HL-60/S4 treated with retinoic acid at 250 ng/mL for 4 days and 3 days (cell line): ENCODE measurements at regions not wholly inside any gene's neighbourhood (a gene's known extent, or its start where the extent isn't known, plus 50 kb on each side); places are given as distances from the start of the nearest gene placed in this dataset.

Experiments
- in situ Hi-C: fragments of 300-500 bp; cut with MboI; formaldehyde crosslinking; loops from 2 replicates; pipeline ENCODE4 v1.7.0; 2022; ENCODE audit warnings: low sequenced_read_pairs

DNA sequence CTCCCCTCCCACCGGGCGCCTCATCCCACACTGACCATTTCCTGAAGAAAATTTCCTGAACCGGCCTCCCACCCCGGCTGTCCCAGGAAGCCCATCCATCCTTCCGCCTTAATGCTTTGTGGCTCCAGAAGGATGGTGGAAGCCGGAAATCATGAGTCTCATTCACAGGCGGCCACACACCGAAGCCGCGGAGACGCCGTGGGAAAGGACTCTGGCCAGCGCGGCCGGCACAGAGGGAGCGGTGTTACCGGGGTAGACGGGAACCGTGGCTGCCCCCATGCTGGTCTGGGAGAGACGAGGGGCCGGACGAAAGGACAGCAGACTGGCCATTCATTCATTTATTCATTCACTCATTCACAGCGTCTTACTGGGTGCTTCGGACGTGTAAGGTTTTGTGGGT, 326.8 kb downstream of the SEC14L1 start:
- in situ Hi-C loops: no loop called here

DNA sequence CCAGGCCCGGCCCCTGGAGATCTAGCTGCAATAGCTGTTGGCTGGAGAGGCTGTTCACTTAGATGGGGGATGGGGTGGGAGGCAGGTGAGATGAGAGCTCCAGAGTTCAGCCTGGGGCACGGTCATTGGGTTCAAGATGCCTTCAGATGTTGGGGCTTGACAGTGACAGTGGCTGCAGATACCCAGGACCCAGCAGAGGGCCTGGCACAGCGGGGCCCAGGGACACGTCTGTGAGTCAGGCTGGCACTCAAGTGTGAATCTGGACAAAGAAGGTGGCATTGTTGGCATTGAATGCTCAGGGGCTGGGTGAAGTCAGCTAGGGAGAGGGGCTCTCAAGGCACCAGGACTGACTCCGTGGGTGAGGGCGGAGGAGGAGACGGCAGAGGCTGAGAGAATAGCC, 328.1 kb downstream of the SEC14L1 start:
- in situ Hi-C loops: no loop called here

DNA sequence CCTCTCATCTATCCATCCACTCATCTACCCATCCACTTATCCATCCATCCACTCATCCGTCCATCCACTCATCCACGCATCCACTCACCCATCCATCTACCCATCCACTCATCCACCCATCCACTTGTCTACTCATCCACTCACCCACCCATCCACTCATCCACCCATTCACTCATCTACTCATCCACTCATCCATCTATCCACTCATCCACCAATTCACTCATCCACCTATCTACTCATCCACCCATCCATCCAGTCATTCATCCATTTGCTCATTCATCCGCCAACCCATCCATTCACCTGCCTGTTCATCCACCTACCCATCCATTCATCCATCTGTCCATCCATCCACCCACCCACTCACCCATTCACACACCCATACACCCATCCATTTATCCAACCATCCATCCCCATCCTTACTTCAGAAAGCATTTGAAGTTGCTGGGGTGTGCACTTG, 329.6 kb downstream of the SEC14L1 start:
- in situ Hi-C loops: no loop called here

DNA sequence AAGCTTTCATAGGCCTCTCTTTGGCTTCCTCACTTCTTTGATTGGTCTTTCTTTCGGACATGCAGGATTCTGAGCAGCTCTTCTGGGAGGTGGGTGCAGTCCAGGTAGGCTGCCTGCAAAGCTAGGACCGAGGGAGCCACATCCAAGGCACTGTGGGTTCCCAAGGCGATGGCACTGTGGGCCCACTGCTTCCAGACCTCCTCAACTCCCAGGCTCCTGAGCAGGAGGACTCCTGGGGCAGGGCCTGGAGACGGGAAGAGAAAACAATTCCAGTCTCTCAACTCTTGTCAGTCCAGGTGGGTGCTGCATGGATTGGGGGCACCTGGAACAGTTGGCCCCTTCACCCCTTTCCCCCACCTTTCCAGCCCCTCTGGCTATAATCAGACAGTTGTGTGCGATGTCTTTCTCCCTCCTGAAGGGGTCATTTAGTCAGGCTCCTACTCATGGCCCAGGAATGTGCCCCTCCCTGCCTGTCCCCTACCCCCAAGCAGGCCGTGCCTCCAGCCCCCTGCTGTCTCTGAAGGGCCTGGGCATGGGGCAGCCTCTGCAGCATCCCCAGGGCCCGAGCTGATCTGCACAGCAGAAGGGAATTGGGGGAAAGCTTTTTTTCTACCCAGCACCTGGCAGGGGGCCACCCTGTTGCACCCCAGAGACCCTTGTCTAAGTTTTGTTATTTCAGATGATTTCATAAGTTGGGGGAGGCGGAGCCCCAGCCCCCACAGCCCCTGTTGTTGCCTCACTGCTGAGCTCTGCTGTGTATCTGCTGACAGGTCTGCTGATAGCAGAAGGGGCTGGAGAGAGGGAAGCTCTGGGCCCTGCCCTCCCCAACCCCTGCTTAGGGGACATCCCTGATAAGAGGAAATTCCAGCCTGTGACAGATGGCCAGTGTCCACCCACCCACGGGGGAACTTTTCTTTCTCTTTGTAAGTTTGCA, 330.3 kb downstream of the SEC14L1 start:
- in situ Hi-C loops: no loop called here

DNA sequence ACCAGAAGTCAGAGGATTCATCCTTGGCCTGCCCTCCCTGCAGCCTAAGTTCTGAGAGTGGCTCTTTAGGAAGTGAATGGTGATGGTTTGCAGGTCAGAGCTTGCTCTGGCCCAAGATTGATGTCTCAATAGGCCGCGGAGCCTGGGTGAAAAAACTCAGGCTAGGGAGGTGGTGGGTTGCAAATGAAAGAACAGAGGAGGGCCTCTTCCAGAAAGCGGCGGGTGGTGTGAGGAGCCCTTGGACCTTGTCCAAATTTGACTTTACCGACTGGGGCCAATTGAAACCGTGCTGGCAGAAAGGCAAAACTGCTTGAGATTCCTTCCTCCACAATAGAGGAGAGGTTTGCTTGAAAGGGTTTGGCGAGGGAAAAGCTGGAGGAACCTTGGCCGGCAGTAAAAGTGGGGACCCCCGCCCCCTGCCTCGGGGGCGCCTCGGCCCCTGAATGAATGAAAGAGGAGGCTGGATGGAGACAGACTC, 331.3 kb downstream of the SEC14L1 start:
- in situ Hi-C loops: no loop called here

DNA sequence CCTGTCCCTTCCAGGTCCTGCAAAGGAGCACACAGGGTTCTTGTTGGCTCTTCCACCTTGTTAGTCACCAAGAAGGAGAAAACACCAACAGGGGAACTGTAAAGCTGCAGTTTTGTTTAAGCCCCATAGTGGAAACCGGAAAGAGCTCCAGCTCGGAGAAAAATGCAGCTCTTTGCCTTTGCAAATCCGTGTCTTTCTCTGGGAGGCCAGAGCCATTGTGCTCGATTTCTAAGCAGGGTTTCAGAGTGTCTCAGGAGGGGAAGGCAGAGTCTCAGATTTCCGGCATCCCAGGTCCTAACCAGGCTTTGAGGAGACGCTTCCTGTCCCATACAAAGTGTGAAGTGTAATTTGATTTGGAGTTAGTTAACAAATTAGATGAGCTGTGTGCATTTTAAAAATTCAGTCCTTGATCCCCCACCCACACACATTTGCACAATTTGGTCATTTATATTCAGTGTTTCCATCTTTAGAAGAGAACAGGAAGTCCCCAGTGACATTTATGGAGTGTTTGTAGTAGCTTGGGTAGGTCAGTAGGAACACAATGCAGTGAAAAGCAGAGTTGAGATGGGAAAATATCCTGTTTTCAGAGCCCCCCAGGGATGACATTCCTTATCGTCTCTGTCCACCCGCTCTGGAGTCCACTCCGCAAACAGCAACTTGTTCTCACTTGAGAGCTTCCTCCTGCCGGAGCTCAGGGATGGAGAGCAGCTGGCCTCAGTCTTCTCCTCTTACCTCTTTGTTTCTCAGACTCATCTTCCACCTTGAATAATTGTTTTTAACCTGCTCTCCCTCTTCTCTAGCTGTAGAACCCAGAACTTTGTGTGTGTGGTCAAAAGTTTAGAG, 331.9 kb downstream of the SEC14L1 start:
- in situ Hi-C loops: no loop called here

DNA sequence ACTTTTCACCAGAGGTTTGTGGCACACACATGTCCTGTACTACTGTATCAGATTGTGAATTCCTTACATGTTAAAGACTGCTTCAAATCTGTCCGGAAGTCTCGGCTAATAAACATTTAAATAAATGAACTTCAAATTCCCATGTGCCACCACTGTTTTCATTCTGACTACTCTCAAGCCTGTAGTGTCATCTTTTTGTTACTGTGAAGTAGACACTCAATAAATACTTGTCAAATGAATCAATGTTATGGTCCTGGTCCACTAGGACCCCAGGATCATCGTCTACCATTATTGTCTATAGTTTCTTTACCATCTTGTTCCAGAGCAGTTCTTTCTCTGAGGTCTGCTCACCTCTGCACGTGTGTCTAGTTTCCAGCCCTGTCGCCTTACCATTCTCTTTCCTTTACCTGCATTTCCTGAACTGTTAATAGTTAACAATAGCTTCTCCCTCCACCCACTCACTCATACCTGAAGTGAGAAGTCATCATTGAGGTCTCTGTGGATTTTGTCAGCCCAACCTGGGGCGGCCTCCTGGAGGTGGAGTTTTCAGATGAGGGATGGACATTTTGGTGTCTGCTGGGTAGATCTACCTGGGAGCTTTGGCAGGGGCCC, 333.0 kb downstream of the SEC14L1 start:
- in situ Hi-C loops: no loop called here

DNA sequence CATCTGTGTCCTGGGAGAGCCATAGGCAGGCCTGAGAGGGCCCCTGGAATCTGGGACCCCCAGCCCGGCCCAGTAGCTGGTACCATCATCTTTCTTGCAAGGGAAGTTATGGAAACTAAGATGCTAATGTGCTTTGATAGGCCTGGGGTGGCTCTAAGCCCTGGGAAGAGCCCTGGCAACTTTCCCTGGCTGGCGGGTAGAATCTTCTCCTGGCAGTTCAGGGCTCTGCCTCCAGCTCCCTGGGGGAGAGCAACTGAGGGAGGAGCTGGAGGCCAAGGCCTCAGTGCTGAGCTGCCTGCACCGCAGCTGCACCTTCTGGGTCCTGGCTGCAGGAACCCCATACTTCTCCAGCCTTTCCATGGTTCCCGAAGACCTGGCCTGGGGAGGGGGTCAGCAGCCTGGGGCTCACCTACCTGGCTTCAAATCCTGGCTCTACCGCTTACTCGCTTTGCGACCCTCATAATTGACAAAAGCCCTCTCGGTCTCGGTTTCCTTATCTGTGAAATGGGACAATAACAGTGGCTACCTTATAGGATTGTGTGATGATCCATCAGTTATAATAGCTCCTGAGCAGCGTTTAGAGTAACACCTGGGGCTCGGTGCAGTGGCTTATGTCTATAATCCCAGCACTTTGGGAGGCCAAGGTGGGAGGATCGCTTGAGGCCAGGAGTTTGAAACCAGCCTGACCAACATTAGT, 333.7 kb downstream of the SEC14L1 start:
- in situ Hi-C loops: no loop called here

DNA sequence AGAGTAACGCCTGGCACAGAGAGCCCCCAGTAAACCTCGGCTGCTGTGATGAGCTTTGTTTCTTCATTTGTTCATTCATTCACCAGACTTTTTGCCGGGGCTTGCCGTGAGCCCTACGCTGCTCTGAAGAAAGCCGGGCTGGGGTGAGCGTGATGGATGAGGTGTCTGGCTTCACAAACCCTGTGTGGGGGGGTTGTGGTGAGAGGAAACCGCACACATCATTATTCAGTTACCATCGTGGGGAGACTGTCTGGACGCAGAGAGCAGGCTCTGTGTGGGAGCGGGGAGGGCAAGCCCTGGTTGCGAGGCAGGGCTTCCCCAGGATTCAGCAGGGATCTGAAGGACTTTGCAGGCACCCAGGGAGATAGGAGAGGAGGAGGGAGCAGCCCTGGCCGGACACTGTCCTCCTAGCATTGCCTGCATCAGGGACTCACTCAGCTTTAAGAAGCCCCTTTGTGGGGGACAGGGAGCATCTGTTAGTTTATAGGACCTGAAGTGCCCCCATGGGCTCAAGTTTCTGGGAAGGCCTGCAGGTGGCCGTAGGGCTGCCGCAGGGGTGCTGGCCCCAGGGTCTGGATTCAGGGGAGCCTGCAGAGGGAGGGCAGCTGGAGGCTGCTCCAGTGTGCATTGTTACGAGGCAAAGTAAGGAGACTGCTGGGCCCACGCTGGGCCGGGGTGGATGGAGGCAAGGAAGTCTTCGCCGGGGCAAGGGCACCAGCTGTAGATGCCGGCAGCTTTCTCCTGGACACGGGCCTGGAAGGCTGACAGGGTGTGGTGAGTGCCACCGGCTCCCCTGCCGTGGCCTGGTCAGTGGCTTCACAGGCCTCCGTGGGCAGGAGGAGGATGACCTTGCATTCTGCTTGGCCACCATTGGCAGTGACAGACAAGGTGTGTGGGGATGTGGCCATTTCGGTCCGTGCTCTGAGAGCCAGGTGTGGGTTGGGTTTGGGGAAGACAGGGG, 334.5 kb downstream of the SEC14L1 start:
- in situ Hi-C loops: no loop called here

DNA sequence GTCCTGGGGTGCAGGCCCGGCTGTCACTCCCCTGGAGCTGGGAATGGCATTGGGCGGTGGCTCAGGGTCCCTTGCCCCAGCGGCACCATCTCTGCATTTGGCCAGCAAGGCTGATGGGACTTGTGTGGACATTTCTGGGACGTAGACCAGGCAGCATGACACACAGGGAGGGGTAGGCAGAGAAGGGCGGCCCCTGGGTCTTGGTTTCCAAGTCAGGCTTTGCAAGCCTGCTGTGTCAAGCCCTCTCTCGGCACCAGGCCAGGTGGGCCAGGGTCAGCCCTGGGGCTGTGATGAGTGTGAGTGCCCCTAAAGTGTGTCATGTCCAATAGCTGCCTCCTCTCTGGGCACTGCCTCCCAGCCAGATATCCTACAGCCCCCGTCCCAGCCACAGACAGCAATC, 335.2 kb downstream of the SEC14L1 start:
- in situ Hi-C loops: no loop called here

DNA sequence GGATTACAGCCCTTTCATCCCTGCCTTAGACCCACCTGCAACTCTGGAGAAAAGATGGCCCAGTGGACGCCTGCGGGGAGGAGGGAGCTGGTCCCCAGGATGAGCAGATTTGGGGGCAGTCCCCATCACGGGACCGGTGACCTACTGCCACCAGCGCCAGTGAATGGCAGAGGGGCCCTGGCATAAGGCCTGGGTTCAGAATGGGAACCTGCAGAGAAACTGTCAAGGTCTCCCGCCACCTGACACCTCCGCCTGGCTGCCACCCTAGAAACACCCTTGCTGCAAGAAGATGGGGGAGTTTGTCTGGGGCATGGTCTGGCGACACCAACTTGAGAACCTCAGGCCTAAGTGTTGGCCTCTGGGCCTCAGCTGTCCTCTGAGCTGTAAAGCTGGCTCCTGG, 335.7 kb downstream of the SEC14L1 start:
- in situ Hi-C loops: no loop called here

DNA sequence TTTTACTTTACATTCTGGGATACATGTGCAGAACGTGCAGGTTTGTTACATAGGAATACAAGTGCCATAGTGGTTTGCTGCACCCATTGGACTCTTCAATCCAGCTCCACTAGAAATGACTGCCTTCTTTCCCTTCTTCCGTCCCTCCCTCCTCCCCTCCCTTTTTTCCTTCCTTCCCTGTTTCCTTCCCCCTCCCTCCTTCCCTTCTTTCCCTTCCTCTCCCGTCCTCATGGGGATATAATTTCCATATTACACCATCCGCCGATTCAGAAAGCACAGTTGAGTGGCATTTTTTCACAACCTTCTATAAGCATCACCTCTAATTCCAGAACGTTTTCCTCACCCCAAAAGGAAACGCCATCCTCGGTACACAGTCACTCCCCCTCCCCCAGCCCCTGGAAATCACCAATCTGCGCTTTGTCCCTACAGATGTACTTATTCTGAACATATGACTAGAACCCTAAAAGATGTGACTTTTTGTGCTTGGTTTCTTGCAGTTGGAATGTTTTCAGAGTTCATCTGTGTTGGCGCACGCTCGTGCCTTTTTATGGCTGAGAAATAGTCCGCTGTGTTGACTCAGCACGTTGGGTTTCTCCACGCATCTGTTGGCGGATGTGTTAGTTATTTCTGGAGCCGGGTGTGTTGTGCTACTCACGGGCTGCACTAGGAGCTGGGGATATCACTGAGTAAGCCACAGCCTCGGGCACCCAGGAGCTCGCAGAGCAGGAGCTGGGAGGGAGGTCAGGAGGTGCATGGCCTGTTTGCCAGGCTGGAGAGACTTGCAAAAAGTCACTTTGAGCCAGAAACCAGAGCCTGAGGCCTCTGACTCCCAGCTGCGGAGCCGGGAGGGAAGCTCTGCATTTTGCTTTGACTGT, 336.4 kb downstream of the SEC14L1 start:
- in situ Hi-C loops: no loop called here

DNA sequence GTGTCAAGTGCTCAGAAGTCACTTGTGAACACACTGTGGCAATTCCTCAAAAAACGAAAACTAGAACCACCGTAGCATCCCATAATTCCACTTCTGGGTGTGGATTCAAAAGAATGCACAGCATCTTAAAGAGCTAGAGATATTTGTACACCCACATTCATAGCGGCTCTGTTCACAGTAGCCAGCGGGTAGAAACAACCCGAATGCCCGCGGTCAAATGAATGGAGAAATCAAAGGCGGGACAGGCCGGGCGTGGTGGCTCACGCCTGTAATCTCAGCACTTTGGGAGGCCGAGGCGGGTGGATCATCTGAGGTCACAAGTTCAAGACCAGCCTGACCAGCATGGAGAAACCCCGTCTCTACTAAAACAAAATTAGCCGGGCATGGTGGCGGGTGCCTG, 337.5 kb downstream of the SEC14L1 start:
- in situ Hi-C loops: no loop called here

DNA sequence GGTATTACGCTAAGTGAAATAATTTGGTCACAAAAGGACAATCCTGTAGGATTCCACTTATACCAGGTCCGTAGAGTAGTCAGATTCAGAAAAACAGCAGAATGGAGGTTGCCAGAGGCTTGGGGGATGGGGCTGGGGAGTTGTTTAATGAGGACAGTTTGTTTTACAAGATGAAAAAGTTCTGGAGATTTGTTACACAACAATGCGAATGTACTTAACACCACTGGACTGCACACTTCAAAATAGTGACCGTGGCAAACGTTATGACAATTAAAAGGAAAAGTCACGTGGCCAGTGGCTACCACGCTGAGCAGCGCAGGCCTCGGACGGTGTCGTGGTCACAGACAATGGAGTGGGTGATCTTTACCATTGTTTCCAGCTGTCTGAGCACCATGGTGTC, 338.1 kb downstream of the SEC14L1 start:
- in situ Hi-C loops: no loop called here

DNA sequence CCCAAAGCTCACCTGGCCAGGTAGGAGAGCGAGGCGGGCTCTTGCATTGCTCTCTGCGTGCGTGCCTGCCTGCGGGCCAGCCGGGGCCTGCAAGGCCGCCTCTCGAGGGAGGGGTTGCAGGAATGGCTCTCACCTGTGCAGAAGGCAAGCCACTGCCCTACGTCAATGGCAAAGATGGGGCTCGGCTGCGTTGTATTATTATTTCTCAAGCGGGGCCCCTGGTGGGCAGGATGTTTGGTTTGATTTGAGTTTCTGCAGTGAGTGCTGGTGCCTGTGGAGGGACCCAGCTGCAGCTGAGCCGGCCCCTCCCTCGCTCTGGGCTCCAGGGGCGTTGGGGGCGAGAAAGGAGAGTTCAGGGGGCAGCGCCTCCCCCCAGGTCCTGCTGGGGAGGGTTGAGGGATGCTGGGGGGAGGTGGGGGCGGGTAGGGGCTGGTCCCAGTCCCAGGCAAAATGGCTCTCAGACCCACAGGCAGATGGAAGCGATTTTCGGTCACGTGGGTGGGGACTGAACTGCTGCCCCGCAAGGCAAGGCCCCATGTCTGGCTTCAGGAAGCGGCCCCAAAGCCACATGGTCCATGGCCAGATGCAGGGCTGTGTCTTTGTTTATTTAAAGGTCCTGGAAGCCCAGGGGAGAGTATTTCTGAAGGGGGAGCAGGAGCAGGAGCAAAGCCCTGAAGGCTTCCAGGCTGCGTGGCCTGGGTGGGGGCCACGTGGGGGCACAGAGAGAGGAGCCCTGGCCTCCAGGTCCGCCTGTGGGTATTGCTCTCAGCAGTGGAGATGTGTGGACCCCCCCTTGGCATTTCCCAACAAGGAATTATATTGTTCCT, 338.8 kb downstream of the SEC14L1 start:
- in situ Hi-C loops: no loop called here

DNA sequence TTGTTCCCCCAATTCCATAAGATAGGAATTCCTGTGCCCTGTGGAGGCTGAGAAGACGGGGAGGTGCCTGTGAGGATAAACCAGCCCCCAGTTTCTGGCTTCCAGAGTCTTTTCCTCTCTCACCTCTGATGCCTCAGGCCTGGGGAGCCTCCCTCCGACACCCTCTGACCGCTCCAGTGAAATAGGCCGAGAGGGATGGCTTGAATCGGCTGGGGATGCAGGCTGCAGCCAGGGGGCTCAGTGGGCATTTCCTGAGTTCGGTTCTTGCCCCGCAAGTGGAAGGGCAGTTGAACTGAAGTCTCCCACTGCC, 339.4 kb downstream of the SEC14L1 start:
- in situ Hi-C loops: no loop called here

DNA sequence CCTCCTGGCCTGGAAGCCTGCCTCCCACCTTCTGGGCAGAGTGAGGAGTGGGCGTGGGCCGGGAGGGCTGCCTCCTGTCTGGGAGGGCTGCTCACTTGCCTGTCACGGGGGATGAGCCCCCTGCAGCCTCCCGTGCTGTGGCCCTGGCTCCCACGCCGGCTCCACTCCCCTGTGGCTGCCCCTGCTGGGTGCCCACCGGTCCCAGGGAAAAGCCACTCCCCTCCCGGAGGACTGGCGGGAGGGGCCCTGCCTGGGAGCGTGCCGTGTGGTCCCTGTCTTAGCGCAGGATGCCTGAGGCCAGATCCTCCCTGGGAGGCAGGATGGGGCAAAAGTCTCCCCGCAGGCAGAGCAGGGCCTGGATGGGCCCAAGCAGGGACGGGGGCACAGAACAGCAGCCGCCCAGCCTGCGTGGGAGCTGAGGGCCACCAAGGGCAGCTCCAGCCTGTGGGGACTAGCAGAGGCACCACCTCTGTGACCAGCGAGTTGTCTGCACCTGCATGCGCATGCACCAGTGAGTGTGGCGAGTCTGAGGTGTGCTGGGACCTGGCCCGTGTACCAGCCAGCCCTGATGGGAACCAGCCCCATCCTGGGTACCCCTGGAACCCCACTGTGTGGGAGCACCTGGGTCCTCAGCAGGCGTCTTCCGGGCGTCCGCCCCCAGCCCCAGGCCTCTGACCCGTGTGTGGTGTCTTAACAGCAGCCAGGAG, 339.9 kb downstream of the SEC14L1 start:
- in situ Hi-C loops: no loop called here
